ENCODE measurements at regions not wholly inside any gene's neighbourhood (a gene's known extent, or its start where the extent isn't known, plus 50 kb on each side); places are given as distances from the start of the nearest gene placed in this dataset.

GRCh38 chrX:121259170-121259569, 211.8 kb downstream of the GLUD2 start:
- TF ChIP-seq CTCF (IDR thresholded peaks at IDR 0.05) (no peak), POLR2A (IDR thresholded peaks at IDR 0.05) (no peak)

Data from thyroid gland (tissue), 4 donors.